WTC11 (cell line): ENCODE measurements at regions not wholly inside any gene's neighbourhood (a gene's known extent, or its start where the extent isn't known, plus 50 kb on each side); places are given as distances from the start of the nearest gene placed in this dataset.

Source experiments
- ATAC-seq: fragments of 200-7000 bp; cut with Tn5 transposase; 2 replicates; pipeline ENCODE4 v1.10.0; 2021; ENCODE audit warnings: mild to moderate bottlenecking, moderate library complexity
- CTCF ChIA-PET: fragments of 300-600 bp; sonication (Branson Sonifier 250); formaldehyde crosslinking; loops from one replicate; lab custom pipeline; 2021; ENCODE audit warnings: antibody characterized with exemption; lab: Charles Lee
- POLR2A ChIA-PET: fragments of 350-600 bp; sonication (Branson Sonifier 250); formaldehyde crosslinking; loops from one replicate; lab custom pipeline; 2021; ENCODE audit warnings: antibody characterized with exemption; lab: Charles Lee
- DNase-seq: peaks from one replicate; pipeline ENCODE4 v3.0.0; 2021; ENCODE audit warnings: low spot score
- H3K27ac Mint-ChIP-seq: 2 replicates; pipeline ENCODE4 v1.8.0; 2021; ENCODE audit warnings: mixed read lengths
- H3K27me3 Mint-ChIP-seq: 2 replicates; pipeline ENCODE4 v1.8.0; 2021; ENCODE audit warnings: low read depth, mild to moderate bottlenecking, moderate library complexity, mixed read lengths
- H3K36me3 Mint-ChIP-seq: 2 replicates; pipeline ENCODE4 v1.8.0; 2021; ENCODE audit warnings: mixed read lengths
- H3K4me1 Mint-ChIP-seq: 2 replicates; pipeline ENCODE4 v1.8.0; 2022; ENCODE audit warnings: mixed read lengths
- H3K4me3 Mint-ChIP-seq: 2 replicates; pipeline ENCODE4 v1.8.0; 2021; ENCODE audit warnings: mild to moderate bottlenecking, moderate library complexity, mixed read lengths
- H3K9me3 Mint-ChIP-seq: 2 replicates; pipeline ENCODE4 v1.8.0; 2021; ENCODE audit warnings: mixed read lengths
- ARID4B ChIP-seq: sonication (generic); formaldehyde crosslinking; IDR thresholded peaks from 2 replicates; pipeline ENCODE4 v1.8.0; 2023; ENCODE audit warnings: missing genetic modification reagents, mild to moderate bottlenecking, borderline replicate concordance
- ATF1 ChIP-seq: sonication (generic); formaldehyde crosslinking; IDR thresholded peaks from 2 replicates; pipeline ENCODE4 v1.8.1; 2023; ENCODE audit warnings: mild to moderate bottlenecking, moderate library complexity, missing genetic modification reagents
- E2F1 ChIP-seq: sonication (generic); formaldehyde crosslinking; IDR thresholded peaks from 2 replicates; pipeline ENCODE4 v1.8.0; 2022; ENCODE audit warnings: mild to moderate bottlenecking, missing genetic modification reagents
- ETV6 ChIP-seq: sonication (generic); formaldehyde crosslinking; IDR thresholded peaks from 2 replicates; pipeline ENCODE4 v1.8.1; 2022; ENCODE audit warnings: mild to moderate bottlenecking, missing genetic modification reagents
- FOXP1 ChIP-seq: sonication (generic); formaldehyde crosslinking; IDR thresholded peaks from 2 replicates; pipeline ENCODE4 v1.8.0; 2022; ENCODE audit warnings: missing genetic modification reagents, mild to moderate bottlenecking, moderate library complexity, borderline replicate concordance
- GTF2I ChIP-seq: fragments of 250-450 bp; sonication (Bioruptor Pico); conservative IDR thresholded peaks from 2 replicates; pipeline ENCODE4 v1.4.0; 2021; ENCODE audit warnings: mild to moderate bottlenecking
- JUN ChIP-seq: sonication (generic); formaldehyde crosslinking; IDR thresholded peaks from 2 replicates; pipeline ENCODE4 v1.8.0; 2023; ENCODE audit warnings: mild to moderate bottlenecking, missing genetic modification reagents
- MYBL2 ChIP-seq: sonication (generic); formaldehyde crosslinking; IDR thresholded peaks from 2 replicates; pipeline ENCODE4 v1.8.1; 2023; ENCODE audit warnings: mild to moderate bottlenecking, moderate library complexity, missing genetic modification reagents
- NFE2L1 ChIP-seq: sonication (generic); formaldehyde crosslinking; IDR thresholded peaks from 2 replicates; pipeline ENCODE4 v1.8.1; 2023; ENCODE audit warnings: missing genetic modification reagents
- NFYB ChIP-seq: sonication (generic); formaldehyde crosslinking; conservative IDR thresholded peaks from 2 replicates; pipeline ENCODE4 v1.8.0; 2022; ENCODE audit warnings: low read depth, missing genetic modification reagents
- NR2C2 ChIP-seq: sonication (generic); formaldehyde crosslinking; IDR thresholded peaks from 2 replicates; pipeline ENCODE4 v1.8.0; 2022; ENCODE audit warnings: mild to moderate bottlenecking, missing genetic modification reagents
- SP1 ChIP-seq: sonication (generic); formaldehyde crosslinking; conservative IDR thresholded peaks from 2 replicates; pipeline ENCODE4 v1.8.1; 2022; ENCODE audit warnings: missing genetic modification reagents
- ZBTB21 ChIP-seq: sonication (generic); formaldehyde crosslinking; IDR thresholded peaks from 2 replicates; pipeline ENCODE4 v1.8.1; 2023; ENCODE audit warnings: mild to moderate bottlenecking, missing genetic modification reagents, borderline replicate concordance
- ZNF138 ChIP-seq: sonication (generic); formaldehyde crosslinking; conservative IDR thresholded peaks from 2 replicates; pipeline ENCODE4 v1.8.1; 2022; ENCODE audit warnings: mild to moderate bottlenecking, moderate library complexity, missing genetic modification reagents
- ZNF317 ChIP-seq: sonication (generic); formaldehyde crosslinking; IDR thresholded peaks from 2 replicates; pipeline ENCODE4 v1.8.1; 2023; ENCODE audit warnings: low read depth, mild to moderate bottlenecking, moderate library complexity, missing genetic modification reagents, borderline replicate concordance
- ZNF396 ChIP-seq: fragments of 250-450 bp; sonication (Bioruptor Pico); IDR thresholded peaks from 2 replicates; pipeline ENCODE4 v1.8.0; 2021; ENCODE audit warnings: mild to moderate bottlenecking, moderate library complexity, borderline replicate concordance
- ZNF671 ChIP-seq: fragments of 250-450 bp; sonication (Bioruptor Pico); IDR thresholded peaks from 2 replicates; pipeline ENCODE4 v1.8.0; 2021; ENCODE audit warnings: mild to moderate bottlenecking
- TF ChIP-seq, protein P1 (sequence below): sonication (generic); formaldehyde crosslinking; conservative IDR thresholded peaks from 2 replicates; pipeline ENCODE4 v1.8.1; 2022; ENCODE audit warnings: mild to moderate bottlenecking, missing genetic modification reagents
- TF ChIP-seq, protein P2 (sequence below): fragments of 250-450 bp; sonication (Bioruptor Pico); IDR thresholded peaks from 2 replicates; pipeline ENCODE4 v1.9.0; 2021; ENCODE audit warnings: mild to moderate bottlenecking, borderline replicate concordance

- DNase-seq, result no peak
- no peak overlapping the region for H3K4me3 Mint-ChIP-seq
- no peak overlapping the region for H3K27ac Mint-ChIP-seq
- H3K4me1 Mint-ChIP-seq, result peaks cover 31% of the 10 kb centered on the region
- CTCF ChIA-PET, result no interaction called here
- H3K27me3 Mint-ChIP-seq, result 0 out of 2 replicates have a peak, but pooled peaks cover 3% of the 10 kb centered on the region
- H3K9me3 Mint-ChIP-seq, result peaks cover 42% of the 10 kb centered on the region
- no peak for ATAC-seq
- POLR2A ChIA-PET, result no interaction called here
- no peak for TF ChIP-seq NR2C2 (CRISPR knock-in tag)
- TF ChIP-seq ZNF317 (CRISPR knock-in tag), result no peak
- no peak for TF ChIP-seq JUN
- no peak for TF ChIP-seq ZNF671 (CRISPR knock-in tag)
- TF ChIP-seq, protein P1, sequence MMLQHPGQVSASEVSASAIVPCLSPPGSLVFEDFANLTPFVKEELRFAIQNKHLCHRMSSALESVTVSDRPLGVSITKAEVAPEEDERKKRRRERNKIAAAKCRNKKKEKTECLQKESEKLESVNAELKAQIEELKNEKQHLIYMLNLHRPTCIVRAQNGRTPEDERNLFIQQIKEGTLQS, result no peak
- no peak for TF ChIP-seq SP1 (CRISPR knock-in tag)
- H3K36me3 Mint-ChIP-seq, result peaks cover 26% of the 10 kb centered on the region
Observed at GRCh38 chr17:68748381-68748780, 147.2 kb upstream of the FAM20A start.

DNA sequence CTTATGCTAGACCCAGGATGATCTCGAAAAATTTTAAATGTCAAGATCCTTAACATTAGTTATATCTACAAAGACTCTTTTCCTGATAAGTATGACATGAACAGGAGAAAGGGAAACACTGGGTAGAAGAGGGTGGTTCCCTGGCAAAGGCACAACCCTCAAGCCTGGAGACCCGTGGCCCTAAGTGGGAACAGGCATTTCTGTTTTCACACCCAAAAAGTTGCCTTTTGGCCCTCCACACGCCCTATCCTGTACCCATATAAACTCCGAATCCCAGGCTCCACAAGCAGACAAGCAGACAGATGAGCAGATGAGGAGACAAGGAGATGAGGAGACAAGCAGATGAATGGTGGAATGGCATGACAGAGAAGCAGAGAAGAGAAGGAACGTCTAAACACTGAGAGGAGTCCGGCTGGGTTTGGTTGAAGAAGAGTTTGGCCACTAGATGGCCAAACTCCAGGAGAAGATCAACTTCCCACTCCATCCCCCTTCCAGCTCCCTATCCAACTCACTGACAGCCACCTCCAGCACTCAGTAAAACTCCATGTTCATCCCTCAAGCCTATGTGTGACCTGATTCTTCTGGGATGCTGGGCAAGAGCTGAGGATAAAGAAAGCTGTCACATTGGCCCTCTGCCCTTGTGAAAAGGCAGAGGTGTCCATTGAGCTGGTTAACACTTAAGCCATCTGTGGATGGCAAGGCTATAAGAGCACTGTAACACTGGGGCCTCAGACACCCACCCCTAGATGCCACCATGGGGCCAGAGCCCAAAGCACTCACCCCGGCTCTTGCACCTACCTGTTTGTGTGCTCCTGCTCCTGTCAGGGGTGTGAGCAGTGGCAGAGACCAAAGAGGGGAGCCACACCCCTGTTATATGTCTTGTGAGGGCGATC lies 139.6 kb upstream of the FAM20A start:
- ChIA-PET CTCF (no interaction called here), POLR2A (no interaction called here)
- Mint-ChIP-seq H3K4me1 (peaks cover 23% of the 10 kb centered on the region), H3K27me3 (0 out of 2 replicates have a peak, but pooled peaks cover 5% of the 10 kb centered on the region), H3K4me3 (no peak overlapping the region), H3K27ac (no peak overlapping the region), H3K9me3 (peaks cover 39% of the 10 kb centered on the region), H3K36me3 (peaks cover 36% of the 10 kb centered on the region)
- TF ChIP-seq ZNF317 (CRISPR knock-in tag), result no peak
- TF ChIP-seq GTF2I (CRISPR knock-in tag), result no peak
- no peak for TF ChIP-seq ZNF138 (CRISPR knock-in tag)
- TF ChIP-seq NFE2L1 (CRISPR knock-in tag), result no peak
- TF ChIP-seq FOXP1 (CRISPR knock-in tag), result no peak
- no peak for TF ChIP-seq ZNF396 (CRISPR knock-in tag)
- TF ChIP-seq E2F1, result no peak
- TF ChIP-seq NFYB, result no peak
- no peak for TF ChIP-seq ZBTB21
- no peak for TF ChIP-seq ARID4B (CRISPR knock-in tag)
- TF ChIP-seq MYBL2 (CRISPR knock-in tag), result no peak
- no peak for TF ChIP-seq ETV6 (CRISPR knock-in tag)
- no peak for TF ChIP-seq ATF1
- TF ChIP-seq, protein P2, sequence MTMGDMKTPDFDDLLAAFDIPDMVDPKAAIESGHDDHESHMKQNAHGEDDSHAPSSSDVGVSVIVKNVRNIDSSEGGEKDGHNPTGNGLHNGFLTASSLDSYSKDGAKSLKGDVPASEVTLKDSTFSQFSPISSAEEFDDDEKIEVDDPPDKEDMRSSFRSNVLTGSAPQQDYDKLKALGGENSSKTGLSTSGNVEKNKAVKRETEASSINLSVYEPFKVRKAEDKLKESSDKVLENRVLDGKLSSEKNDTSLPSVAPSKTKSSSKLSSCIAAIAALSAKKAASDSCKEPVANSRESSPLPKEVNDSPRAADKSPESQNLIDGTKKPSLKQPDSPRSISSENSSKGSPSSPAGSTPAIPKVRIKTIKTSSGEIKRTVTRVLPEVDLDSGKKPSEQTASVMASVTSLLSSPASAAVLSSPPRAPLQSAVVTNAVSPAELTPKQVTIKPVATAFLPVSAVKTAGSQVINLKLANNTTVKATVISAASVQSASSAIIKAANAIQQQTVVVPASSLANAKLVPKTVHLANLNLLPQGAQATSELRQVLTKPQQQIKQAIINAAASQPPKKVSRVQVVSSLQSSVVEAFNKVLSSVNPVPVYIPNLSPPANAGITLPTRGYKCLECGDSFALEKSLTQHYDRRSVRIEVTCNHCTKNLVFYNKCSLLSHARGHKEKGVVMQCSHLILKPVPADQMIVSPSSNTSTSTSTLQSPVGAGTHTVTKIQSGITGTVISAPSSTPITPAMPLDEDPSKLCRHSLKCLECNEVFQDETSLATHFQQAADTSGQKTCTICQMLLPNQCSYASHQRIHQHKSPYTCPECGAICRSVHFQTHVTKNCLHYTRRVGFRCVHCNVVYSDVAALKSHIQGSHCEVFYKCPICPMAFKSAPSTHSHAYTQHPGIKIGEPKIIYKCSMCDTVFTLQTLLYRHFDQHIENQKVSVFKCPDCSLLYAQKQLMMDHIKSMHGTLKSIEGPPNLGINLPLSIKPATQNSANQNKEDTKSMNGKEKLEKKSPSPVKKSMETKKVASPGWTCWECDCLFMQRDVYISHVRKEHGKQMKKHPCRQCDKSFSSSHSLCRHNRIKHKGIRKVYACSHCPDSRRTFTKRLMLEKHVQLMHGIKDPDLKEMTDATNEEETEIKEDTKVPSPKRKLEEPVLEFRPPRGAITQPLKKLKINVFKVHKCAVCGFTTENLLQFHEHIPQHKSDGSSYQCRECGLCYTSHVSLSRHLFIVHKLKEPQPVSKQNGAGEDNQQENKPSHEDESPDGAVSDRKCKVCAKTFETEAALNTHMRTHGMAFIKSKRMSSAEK, result no peak
- ATAC-seq, result no peak
- no peak for DNase-seq
